ENCODE measurements at regions not wholly inside any gene's neighbourhood (a gene's known extent, or its start where the extent isn't known, plus 50 kb on each side); places are given as distances from the start of the nearest gene placed in this dataset.

DNA sequence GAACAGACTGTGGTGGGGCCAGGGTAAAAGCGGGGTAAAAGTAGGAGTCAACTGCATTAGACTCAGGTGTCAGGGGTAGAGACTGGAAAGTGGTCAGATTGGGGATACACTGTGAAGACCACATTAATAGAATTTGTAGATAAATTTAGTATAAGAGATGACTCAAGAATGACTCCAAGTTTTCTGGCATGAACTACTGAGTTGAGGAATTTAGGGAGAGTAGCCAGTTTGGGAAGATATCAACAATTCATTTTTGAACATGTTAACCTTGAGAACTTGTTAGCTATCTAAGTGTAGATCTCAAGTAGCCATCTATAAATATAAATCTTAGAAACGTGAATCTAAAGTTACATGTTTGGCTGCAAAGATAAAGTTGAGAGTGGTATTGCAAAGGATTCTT is 206.9 kb upstream of the HCCS start:
- no peak for DNase-seq

- no peak for DNase-seq
Measured at GRCh38 chrX:10906866-10907265, 204.3 kb upstream of the HCCS start.

DNA sequence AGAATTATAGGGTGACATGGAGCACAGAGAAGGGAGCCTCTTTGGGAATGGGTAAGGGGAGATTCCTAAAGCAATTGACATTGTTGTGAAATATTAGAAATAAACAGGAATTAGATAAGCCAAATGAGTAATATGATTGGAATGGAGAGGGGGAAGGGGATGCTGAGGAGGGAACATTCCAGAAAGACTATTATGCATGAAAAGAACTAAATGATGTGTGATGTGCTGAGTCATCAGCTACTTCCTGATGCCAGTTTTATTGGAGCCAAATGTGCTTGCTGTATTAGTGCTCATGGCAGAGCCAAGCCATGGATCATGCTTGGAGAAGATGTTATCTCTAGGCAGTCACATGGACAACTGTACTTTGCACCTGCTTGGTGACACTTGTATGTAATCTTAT is 189.0 kb upstream of the HCCS start:
- DNase-seq: no peak

DNA sequence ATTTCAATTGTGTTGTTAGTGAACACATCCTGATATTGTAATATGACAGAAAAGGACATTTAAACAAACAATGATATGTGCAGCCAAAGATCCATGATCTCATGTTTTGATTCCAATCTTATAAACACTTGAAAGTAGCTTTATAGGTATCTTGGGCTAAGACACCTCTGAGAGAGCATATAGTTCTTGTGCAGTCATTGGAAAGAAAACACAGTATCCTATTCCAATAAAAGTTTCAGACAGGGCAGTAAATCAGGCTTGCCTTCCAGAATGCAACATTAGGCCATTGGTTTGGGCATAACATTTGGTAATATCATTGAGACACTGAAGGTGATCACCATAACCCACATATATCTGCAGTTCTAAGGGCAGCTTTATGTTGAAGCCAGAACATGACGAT is 188.3 kb upstream of the HCCS start:
- DNase-seq: no peak

GRCh38 chrX:10923466-10923865 is 187.7 kb upstream of the HCCS start:
- no peak for DNase-seq

DNA sequence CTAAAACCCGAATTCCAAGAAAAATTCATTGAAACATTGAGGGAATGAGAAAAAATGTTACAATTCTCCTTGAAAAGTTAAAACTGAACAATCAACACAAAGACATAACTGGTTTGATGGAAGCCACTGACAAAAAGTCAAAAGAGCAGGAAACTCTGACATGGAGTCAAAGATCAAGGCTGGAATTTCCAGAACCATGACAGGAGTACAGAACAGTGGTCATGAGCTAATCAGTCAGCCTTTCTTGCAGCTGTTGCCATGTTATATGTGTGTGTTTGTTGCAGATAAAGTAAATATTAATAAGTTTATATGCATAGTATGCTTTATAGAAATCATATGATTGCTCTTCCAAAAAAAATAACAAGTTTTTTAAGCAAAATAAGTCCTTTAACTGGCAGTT is 184.7 kb upstream of the HCCS start:
- no peak for DNase-seq

- DNase-seq: no peak
Measured at GRCh38 chrX:10926891-10927290, 184.2 kb upstream of the HCCS start.

DNA sequence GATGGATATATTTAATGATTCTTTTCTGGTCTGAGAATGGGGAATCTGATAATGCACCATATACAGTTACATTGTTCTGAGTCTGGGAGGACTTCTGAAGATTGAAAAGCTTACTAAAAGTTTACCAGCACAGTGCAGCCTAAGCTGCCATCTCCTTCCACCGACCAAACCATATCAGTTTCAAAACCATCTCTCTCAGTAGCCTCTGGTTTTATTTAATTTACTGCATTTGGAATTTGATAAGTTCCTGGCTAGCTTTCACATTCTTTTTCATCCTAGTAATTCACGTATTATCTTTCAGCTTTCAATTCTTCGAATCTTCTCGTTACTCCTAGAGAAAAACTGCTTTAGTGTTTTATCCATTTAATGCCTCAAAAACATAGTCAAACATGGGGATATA is 181.4 kb upstream of the HCCS start:
- no peak for DNase-seq

GRCh38 chrX:10930151-10930550 is 181.0 kb upstream of the HCCS start:
- DNase-seq: no peak

DNA sequence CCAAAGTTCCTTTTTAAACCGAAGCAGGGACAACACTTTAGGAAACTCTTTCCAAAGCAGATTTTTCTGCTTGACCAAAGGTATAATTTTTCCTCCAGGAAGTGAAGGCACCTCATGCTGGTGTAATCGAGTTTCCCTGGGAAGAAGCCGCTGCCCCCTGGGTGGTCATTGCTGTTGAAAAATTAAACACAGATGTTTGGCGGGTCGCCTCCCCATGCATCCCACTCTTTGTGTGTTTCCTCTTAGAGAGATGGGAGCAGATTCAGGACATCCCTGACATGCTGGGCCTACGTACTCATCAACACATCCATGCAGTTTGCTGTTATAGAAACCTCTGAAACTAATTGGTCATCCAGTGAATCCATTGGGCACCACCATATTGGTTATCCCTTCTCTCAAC is 179.2 kb upstream of the HCCS start:
- DNase-seq: no peak

- DNase-seq: no peak
Measured at GRCh38 chrX:10932842-10933440, 178.2 kb upstream of the HCCS start.

GRCh38 chrX:10935501-10935900 is 175.6 kb upstream of the HCCS start:
- no peak for DNase-seq

GRCh38 chrX:10936976-10937375 is 174.2 kb upstream of the HCCS start:
- no peak for DNase-seq

- DNase-seq: no peak
Measured at GRCh38 chrX:10938365-10938923, 172.7 kb upstream of the HCCS start.

DNA sequence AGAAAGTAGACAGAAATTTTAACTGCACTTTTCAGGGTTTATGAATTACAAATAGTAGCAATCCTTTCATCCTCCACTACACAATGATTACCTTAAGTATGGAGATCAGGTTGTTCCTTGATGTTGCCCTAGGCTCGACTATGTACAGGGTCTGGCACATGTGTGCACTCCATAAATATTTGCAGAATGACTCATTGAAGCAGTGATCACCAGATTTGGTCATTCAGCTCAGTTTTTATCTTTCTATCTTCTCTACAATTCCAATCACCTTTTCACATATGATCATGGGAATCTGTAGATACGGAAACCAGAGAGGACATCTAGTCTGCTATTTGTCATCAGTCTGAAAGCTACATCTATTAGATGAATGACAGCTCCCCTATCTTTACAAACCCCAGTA is 171.7 kb upstream of the HCCS start:
- DNase-seq: no peak

DNA sequence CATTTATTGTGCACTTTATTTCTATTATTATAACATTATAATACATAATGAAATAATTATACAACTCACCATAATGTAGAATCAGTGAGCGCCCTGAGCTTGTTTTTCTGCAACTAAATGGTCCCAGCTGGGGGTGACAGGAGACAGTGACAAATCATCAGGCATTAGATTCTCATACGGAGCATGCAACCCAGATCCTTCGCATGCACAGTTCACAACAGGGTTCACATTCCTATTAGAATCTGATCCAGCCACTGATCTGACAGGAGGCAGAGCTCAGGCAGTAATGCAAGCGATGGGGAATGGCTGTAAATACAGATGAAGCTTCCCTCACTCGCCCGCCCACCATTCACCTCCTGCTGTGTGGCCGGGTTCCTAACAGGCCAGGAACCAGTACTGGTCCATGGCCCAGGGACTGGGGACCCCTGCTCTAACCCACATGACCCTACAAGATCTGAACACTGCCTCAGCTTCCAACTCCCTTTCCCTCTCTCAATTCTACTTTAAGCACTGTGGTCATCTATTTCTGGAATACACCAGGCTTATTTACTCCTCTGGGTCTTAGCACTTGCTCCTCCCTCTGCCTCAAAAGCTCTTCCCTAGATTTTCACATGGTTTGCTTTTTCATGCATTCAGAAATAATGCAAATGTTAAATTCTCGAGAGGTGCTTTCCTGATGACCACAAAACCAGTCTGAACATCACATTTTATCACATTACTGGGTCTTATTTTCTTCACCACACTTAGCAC is 166.8 kb upstream of the HCCS start:
- no peak for DNase-seq

GRCh38 chrX:10945498-10945897 is 165.6 kb upstream of the HCCS start:
- DNase-seq: no peak

DNA sequence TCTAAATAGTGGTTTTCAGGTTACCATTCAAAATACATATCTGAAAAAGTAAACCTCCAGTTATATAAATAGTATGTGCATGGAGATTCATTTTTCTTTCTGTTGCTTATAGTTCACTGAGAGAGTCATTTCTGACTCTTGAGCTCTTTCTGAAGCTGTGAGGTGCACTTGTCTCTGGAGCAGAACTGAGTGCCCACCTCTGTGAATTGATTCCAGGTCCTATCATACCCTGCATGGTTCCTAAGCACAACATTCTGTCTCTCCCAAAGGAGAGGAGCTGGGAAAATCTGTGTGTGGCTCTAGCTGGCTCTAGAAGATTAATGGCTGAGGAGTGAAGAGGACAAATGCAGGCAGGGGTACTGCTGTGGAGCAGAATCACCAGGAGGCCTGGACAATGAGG is 161.6 kb upstream of the HCCS start:
- no peak for DNase-seq

GRCh38 chrX:10952619-10953018 is 158.5 kb upstream of the HCCS start:
- DNase-seq: no peak

GRCh38 chrX:10965174-10965798 is 145.8 kb upstream of the HCCS start:
- DNase-seq: no peak

DNA sequence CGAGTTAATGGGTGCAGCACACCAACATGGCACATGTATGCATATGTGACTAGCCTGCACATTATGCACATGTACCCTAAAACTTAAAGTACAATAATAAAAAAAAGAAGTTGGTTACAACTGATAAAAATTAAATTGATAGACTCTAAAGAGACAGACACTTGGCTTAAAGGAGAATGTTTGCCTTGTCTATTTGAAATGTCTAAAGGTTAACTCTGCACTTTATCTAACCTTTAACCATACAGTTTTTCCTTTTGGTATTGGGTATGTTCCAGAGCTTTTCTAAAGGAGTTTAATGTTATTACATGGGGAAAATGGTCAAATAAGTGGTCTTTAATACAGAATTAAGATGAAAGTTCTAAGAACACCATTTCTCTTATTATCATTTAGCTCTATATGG is 145.1 kb upstream of the HCCS start:
- DNase-seq: no peak

GRCh38 chrX:10971176-10971575 is 140.0 kb upstream of the HCCS start:
- DNase-seq: no peak

GRCh38 chrX:10971759-10972158 is 139.4 kb upstream of the HCCS start:
- DNase-seq: no peak

DNA sequence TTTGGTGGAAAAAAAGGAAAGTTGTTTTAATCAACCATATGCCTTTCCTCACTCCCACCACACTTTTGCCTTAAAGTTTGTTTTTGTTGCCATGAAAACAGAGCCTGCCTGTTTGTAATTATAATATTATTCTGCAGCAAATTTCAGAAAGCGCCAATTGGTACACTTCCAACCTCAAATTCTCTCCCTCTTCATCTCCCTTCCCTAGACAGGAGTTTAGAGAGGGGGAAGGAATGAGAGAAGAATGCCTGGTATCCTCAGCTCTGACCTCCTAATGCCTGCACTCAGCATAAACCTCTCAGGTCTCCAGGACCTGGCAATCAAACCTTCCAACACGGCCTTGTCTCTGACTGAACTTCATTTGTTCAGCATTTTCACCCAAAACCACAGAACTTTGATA is 138.4 kb upstream of the HCCS start:
- no peak for DNase-seq

Data from DMS153 (cell line).